ENCODE measurements at regions not wholly inside any gene's neighbourhood (a gene's known extent, or its start where the extent isn't known, plus 50 kb on each side); places are given as distances from the start of the nearest gene placed in this dataset.

- DNase-seq = no peak
These were observed 477.4 kb downstream of the RSL24D1 start for GRCh38 chr15:54719325-54719724.

GRCh38 chr15:54707805-54708752, 488.7 kb downstream of the RSL24D1 start:
- DNase-seq = no peak

GRCh38 chr15:54687628-54688027, 509.1 kb downstream of the RSL24D1 start:
- DNase-seq = no peak

All from dermis blood vessel endothelial cell (primary cell).